CMK (cell line): ENCODE measurements at regions not wholly inside any gene's neighbourhood (a gene's known extent, or its start where the extent isn't known, plus 50 kb on each side); places are given as distances from the start of the nearest gene placed in this dataset.

ENCODE experiments used
- DNase-seq: peaks from one replicate; pipeline ENCODE4 v3.0.0-alpha.2; 2010; ENCODE audit warnings: low read depth

- DNase-seq: no peak
These were observed 237.5 kb upstream of the TMTC1 start for GRCh38 chr12:30021051-30021833.

- DNase-seq: no peak
These were observed 235.8 kb upstream of the TMTC1 start for GRCh38 chr12:30019366-30020140.

- no peak for DNase-seq
These were observed 232.9 kb upstream of the TMTC1 start for GRCh38 chr12:30016540-30017055.

- DNase-seq: no peak
These were observed 232.0 kb upstream of the TMTC1 start for GRCh38 chr12:30015631-30016337.

- no peak for DNase-seq
These were observed 231.2 kb upstream of the TMTC1 start for GRCh38 chr12:30014991-30015390.

GRCh38 chr12:30012816-30013450, 229.2 kb upstream of the TMTC1 start:
- no peak for DNase-seq

- no peak for DNase-seq
These were observed 226.6 kb upstream of the TMTC1 start for GRCh38 chr12:30010071-30011052.

GRCh38 chr12:30006021-30006420, 222.3 kb upstream of the TMTC1 start:
- no peak for DNase-seq

- DNase-seq: no peak
These were observed 219.6 kb upstream of the TMTC1 start for GRCh38 chr12:30003321-30003720.

GRCh38 chr12:30002677-30003076, 218.9 kb upstream of the TMTC1 start:
- DNase-seq: no peak

- no peak for DNase-seq
These were observed 216.7 kb upstream of the TMTC1 start for GRCh38 chr12:30000401-30000800.

- DNase-seq: no peak
These were observed 213.3 kb upstream of the TMTC1 start for GRCh38 chr12:29996993-29997392.

- DNase-seq: no peak
These were observed 208.6 kb upstream of the TMTC1 start for GRCh38 chr12:29992366-29992765.

GRCh38 chr12:29991924-29992323, 208.2 kb upstream of the TMTC1 start:
- DNase-seq: no peak

GRCh38 chr12:29990971-29991370, 207.2 kb upstream of the TMTC1 start:
- no peak for DNase-seq

GRCh38 chr12:29983851-29984250, 200.1 kb upstream of the TMTC1 start:
- DNase-seq: no peak

- no peak for DNase-seq
These were observed 196.6 kb upstream of the TMTC1 start for GRCh38 chr12:29980304-29980703.

- DNase-seq: no peak
These were observed 187.7 kb upstream of the TMTC1 start for GRCh38 chr12:29971446-29971845.

- no peak for DNase-seq
These were observed 186.8 kb upstream of the TMTC1 start for GRCh38 chr12:29970501-29970900.

- DNase-seq: no peak
These were observed 178.7 kb upstream of the TMTC1 start for GRCh38 chr12:29962276-29963035.
